ENCODE measurements at regions not wholly inside any gene's neighbourhood (a gene's known extent, or its start where the extent isn't known, plus 50 kb on each side); places are given as distances from the start of the nearest gene placed in this dataset.

DNA sequence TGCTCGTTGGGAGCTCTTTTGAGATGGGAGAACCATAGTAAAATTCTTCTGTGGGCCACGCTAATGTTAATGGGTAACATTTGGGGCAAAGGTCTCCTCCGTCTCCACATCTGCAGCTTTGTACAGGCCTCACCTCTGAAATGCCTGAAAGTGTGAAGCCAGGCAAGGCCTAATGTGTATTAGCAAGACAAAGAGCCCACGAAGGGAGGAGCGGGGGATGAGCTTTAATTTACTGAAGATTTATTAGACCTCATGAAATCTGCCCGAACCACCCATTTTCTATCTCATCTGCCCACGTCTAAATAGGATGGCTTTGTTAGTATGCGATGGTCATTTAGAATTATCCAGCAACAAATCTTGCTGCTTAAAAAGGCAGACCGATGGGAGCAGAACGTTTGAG is 408.9 kb downstream of the PMP22 start:
- no peak for DNase-seq (ENCODE audit: low spot score)
- Histone ChIP-seq H3K4me1 (ENCODE audit: insufficient read depth, low read length) (no peaks in the 10 kb centered on the region), H3K9ac (ENCODE audit: insufficient read depth, low read depth, low read length) (no peak overlapping the region), H3K36me3 (replicated peaks in 1 of 2; ENCODE audit: control insufficient read depth in 1 of 2, insufficient read depth in 2 of 2, low read length in 2 of 2) (no peaks in the 10 kb centered on the region), H4K20me1 (ENCODE audit: insufficient read depth, low read length) (no peaks in the 10 kb centered on the region), H3K79me2 (ENCODE audit: insufficient read depth, low read length) (no peaks in the 10 kb centered on the region), H3K4me3 (replicated peaks in 1 of 3; ENCODE audit: insufficient read depth in 1 of 3, low read depth in 2 of 3, low read length in 3 of 3) (no peak overlapping the region), H2AFZ (ENCODE audit: low read length) (no peak overlapping the region), H3K27me3 (ENCODE audit: control insufficient read depth in 1 of 2, insufficient read depth in 2 of 2, low read length in 2 of 2) (no peaks in the 10 kb centered on the region), H3K27ac (ENCODE audit: extremely low read length, insufficient read depth, low read length) (no peak overlapping the region), H3K4me2 (ENCODE audit: low read depth, low read length) (no peak overlapping the region), H3K9me3 (ENCODE audit: low read length) (no peaks in the 10 kb centered on the region)
- ATAC-seq: no peak
- TF ChIP-seq ZNF841 (CRISPR knock-in tag; IDR thresholded peaks at IDR 0.05; ENCODE audit: borderline replicate concordance) (no peak), SCMH1 (CRISPR knock-in tag; IDR thresholded peaks at IDR 0.05; ENCODE audit: borderline replicate concordance) (no peak), HOXD1 (CRISPR knock-in tag; IDR thresholded peaks at IDR 0.05) (no peak), RBM22 (optimal IDR thresholded peaks at IDR 0.05; ENCODE audit: low read length) (no peak), ZNF10 (CRISPR knock-in tag; IDR thresholded peaks at IDR 0.05; ENCODE audit: borderline replicate concordance, low read depth) (no peak)
- TF ChIP-seq, protein P1, sequence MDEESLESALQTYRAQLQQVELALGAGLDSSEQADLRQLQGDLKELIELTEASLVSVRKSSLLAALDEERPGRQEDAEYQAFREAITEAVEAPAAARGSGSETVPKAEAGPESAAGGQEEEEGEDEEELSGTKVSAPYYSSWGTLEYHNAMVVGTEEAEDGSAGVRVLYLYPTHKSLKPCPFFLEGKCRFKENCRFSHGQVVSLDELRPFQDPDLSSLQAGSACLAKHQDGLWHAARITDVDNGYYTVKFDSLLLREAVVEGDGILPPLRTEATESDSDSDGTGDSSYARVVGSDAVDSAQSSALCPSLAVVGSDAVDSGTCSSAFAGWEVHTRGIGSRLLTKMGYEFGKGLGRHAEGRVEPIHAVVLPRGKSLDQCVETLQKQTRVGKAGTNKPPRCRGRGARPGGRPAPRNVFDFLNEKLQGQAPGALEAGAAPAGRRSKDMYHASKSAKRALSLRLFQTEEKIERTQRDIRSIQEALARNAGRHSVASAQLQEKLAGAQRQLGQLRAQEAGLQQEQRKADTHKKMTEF (CRISPR knock-in tag; IDR thresholded peaks at IDR 0.05): no peak
- TF ChIP-seq, protein P2, sequence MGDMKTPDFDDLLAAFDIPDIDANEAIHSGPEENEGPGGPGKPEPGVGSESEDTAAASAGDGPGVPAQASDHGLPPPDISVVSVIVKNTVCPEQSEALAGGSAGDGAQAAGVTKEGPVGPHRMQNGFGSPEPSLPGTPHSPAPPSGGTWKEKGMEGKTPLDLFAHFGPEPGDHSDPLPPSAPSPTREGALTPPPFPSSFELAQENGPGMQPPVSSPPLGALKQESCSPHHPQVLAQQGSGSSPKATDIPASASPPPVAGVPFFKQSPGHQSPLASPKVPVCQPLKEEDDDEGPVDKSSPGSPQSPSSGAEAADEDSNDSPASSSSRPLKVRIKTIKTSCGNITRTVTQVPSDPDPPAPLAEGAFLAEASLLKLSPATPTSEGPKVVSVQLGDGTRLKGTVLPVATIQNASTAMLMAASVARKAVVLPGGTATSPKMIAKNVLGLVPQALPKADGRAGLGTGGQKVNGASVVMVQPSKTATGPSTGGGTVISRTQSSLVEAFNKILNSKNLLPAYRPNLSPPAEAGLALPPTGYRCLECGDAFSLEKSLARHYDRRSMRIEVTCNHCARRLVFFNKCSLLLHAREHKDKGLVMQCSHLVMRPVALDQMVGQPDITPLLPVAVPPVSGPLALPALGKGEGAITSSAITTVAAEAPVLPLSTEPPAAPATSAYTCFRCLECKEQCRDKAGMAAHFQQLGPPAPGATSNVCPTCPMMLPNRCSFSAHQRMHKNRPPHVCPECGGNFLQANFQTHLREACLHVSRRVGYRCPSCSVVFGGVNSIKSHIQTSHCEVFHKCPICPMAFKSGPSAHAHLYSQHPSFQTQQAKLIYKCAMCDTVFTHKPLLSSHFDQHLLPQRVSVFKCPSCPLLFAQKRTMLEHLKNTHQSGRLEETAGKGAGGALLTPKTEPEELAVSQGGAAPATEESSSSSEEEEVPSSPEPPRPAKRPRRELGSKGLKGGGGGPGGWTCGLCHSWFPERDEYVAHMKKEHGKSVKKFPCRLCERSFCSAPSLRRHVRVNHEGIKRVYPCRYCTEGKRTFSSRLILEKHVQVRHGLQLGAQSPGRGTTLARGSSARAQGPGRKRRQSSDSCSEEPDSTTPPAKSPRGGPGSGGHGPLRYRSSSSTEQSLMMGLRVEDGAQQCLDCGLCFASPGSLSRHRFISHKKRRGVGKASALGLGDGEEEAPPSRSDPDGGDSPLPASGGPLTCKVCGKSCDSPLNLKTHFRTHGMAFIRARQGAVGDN (CRISPR knock-in tag; IDR thresholded peaks at IDR 0.05): no peak
- CTCF ChIA-PET (ENCODE audit: low intra/inter-chr PET ratio, low total read pairs): no interaction called here
- WGBS (ENCODE audit: low lambda C conversion rate): 34% methylated on average over 10 of the region's 10 CpGs
- POLR2A ChIA-PET: no interaction called here
- no peak for FAIRE-seq
- intact Hi-C loops (cut with micrococcal nuclease; ENCODE audit: unreplicated experiment): no loop called here
- in situ Hi-C loops (cut with HindIII; ENCODE audit: extremely low pct_ligation_motif_present, low pct_unique_long_range_greater_than_20kb): no loop called here
- no TSS peak for BruUV-seq (replicated peaks)

Data from HepG2 (cell line).